Midbrain (tissue), 1 donor: ENCODE measurements at regions not wholly inside any gene's neighbourhood (a gene's known extent, or its start where the extent isn't known, plus 50 kb on each side); places are given as distances from the start of the nearest gene placed in this dataset.

Source experiments
- DNase-seq: peaks from one replicate; lab custom pipeline; 2025; lab: John Stamatoyannopoulos, UW

- no peak for DNase-seq
Observed at GRCh38 chr18:70384181-70384790, 95.4 kb downstream of the SOCS6 start.

- no peak for DNase-seq
Observed at GRCh38 chr18:70382992-70383717, 94.3 kb downstream of the SOCS6 start.

GRCh38 chr18:70382017-70382416, 93.2 kb downstream of the SOCS6 start:
- peak; percentile 34 for DNase-seq

- peak; percentile 83 for DNase-seq
Observed at GRCh38 chr18:70380915-70381896, 92.4 kb downstream of the SOCS6 start.
